ENCODE measurements at regions not wholly inside any gene's neighbourhood (a gene's known extent, or its start where the extent isn't known, plus 50 kb on each side); places are given as distances from the start of the nearest gene placed in this dataset.

GRCh38 chr4:170729897-170730296 lies 640.1 kb upstream of the AADAT start:
- Mint-ChIP-seq H3K9me3 (ENCODE audit: unreplicated experiment) (no peaks in the 10 kb centered on the region), H3K4me1 (ENCODE audit: low read depth, unreplicated experiment) (no peaks in the 10 kb centered on the region), H3K4me3 (ENCODE audit: unreplicated experiment) (no peak overlapping the region), H3K27ac (ENCODE audit: unreplicated experiment) (no peak overlapping the region), H3K36me3 (ENCODE audit: unreplicated experiment) (no peaks in the 10 kb centered on the region), H3K27me3 (ENCODE audit: unreplicated experiment) (peaks cover 2% of the 10 kb centered on the region)
- TF ChIP-seq, protein P1, sequence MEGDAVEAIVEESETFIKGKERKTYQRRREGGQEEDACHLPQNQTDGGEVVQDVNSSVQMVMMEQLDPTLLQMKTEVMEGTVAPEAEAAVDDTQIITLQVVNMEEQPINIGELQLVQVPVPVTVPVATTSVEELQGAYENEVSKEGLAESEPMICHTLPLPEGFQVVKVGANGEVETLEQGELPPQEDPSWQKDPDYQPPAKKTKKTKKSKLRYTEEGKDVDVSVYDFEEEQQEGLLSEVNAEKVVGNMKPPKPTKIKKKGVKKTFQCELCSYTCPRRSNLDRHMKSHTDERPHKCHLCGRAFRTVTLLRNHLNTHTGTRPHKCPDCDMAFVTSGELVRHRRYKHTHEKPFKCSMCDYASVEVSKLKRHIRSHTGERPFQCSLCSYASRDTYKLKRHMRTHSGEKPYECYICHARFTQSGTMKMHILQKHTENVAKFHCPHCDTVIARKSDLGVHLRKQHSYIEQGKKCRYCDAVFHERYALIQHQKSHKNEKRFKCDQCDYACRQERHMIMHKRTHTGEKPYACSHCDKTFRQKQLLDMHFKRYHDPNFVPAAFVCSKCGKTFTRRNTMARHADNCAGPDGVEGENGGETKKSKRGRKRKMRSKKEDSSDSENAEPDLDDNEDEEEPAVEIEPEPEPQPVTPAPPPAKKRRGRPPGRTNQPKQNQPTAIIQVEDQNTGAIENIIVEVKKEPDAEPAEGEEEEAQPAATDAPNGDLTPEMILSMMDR (IDR thresholded peaks at IDR 0.05; ENCODE audit: partially characterized antibody, unreplicated experiment): no peak
- no peak for DNase-seq

DNA sequence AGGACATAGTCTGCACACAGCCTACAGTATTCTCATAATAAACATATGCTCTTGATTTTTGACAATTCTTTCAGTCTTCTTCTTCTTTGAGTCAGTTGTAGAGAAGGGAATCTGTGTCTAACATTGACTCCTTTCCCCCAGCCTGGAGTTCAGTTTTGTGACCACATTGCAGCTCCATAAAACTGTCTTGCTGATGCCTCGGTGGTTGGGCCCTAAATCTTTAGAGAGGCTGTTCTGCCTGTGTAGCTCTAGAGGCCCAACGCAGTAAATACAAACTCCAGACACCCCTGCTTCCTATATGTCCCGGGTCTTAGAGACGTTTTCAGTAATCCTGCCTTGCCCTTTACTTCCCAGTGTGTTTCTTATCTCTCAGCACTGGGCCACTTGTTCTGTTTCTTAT lies 639.5 kb upstream of the AADAT start:
- Mint-ChIP-seq H3K27me3 (ENCODE audit: unreplicated experiment) (peaks cover 2% of the 10 kb centered on the region), H3K4me3 (ENCODE audit: unreplicated experiment) (no peak overlapping the region), H3K9me3 (ENCODE audit: unreplicated experiment) (no peaks in the 10 kb centered on the region), H3K36me3 (ENCODE audit: unreplicated experiment) (no peaks in the 10 kb centered on the region), H3K4me1 (ENCODE audit: low read depth, unreplicated experiment) (no peaks in the 10 kb centered on the region), H3K27ac (ENCODE audit: unreplicated experiment) (no peak overlapping the region)
- TF ChIP-seq, protein P1 (IDR thresholded peaks at IDR 0.05; ENCODE audit: partially characterized antibody, unreplicated experiment): no peak
- no peak for DNase-seq

- DNase-seq: no peak
- Mint-ChIP-seq H3K9me3 (ENCODE audit: unreplicated experiment) (no peaks in the 10 kb centered on the region), H3K4me3 (ENCODE audit: unreplicated experiment) (no peak overlapping the region), H3K36me3 (ENCODE audit: unreplicated experiment) (no peaks in the 10 kb centered on the region), H3K27ac (ENCODE audit: unreplicated experiment) (no peak overlapping the region), H3K4me1 (ENCODE audit: low read depth, unreplicated experiment) (no peaks in the 10 kb centered on the region), H3K27me3 (ENCODE audit: unreplicated experiment) (no peaks in the 10 kb centered on the region)
- TF ChIP-seq, protein P1 (IDR thresholded peaks at IDR 0.05; ENCODE audit: partially characterized antibody, unreplicated experiment): no peak
Observed at GRCh38 chr4:170724191-170724590, 634.4 kb upstream of the AADAT start.

DNA sequence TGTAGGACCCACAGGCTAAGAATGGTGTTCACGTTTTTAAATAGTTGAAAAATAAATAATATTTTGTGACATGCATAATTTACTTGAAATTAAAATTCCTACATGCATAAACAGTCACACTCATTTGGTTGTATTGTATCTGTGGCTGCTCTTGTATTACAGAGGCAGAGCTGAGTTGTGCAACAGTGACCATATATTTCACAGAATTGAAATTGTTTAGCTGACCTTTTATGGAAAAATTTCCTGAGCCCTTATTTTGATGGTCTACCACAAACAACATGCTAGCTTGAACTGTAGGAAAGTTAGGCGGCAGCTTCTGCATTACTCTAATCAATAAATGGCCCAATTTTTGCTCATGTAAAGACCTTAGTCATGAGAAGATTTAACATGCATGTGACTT lies 633.4 kb upstream of the AADAT start:
- Mint-ChIP-seq H3K4me1 (ENCODE audit: low read depth, unreplicated experiment) (no peaks in the 10 kb centered on the region), H3K9me3 (ENCODE audit: unreplicated experiment) (no peaks in the 10 kb centered on the region), H3K36me3 (ENCODE audit: unreplicated experiment) (no peaks in the 10 kb centered on the region), H3K27me3 (ENCODE audit: unreplicated experiment) (no peaks in the 10 kb centered on the region), H3K27ac (ENCODE audit: unreplicated experiment) (no peak overlapping the region), H3K4me3 (ENCODE audit: unreplicated experiment) (no peak overlapping the region)
- TF ChIP-seq, protein P1 (IDR thresholded peaks at IDR 0.05; ENCODE audit: partially characterized antibody, unreplicated experiment): no peak
- no peak for DNase-seq

- no peaks in the 10 kb centered on the region for H3K9me3 Mint-ChIP-seq (ENCODE audit: unreplicated experiment)
- TF ChIP-seq, protein P1 (IDR thresholded peaks at IDR 0.05; ENCODE audit: partially characterized antibody, unreplicated experiment): no peak
- no peak overlapping the region for H3K4me3 Mint-ChIP-seq (ENCODE audit: unreplicated experiment)
- DNase-seq: no peak
- H3K27ac Mint-ChIP-seq (ENCODE audit: unreplicated experiment): no peak overlapping the region
- H3K36me3 Mint-ChIP-seq (ENCODE audit: unreplicated experiment): no peaks in the 10 kb centered on the region
- H3K27me3 Mint-ChIP-seq (ENCODE audit: unreplicated experiment): no peaks in the 10 kb centered on the region
- H3K4me1 Mint-ChIP-seq (ENCODE audit: low read depth, unreplicated experiment): no peaks in the 10 kb centered on the region
Observed at GRCh38 chr4:170721812-170722373, 632.1 kb upstream of the AADAT start.
